GM18511 (cell line): ENCODE measurements at regions not wholly inside any gene's neighbourhood (a gene's known extent, or its start where the extent isn't known, plus 50 kb on each side); places are given as distances from the start of the nearest gene placed in this dataset.

Source experiments
- ATAC-seq: cut with Tn5 transposase; IDR thresholded peaks from one replicate; pipeline ENCODE4 v1.9.1; 2021; ENCODE audit warnings: mild to moderate bottlenecking, moderate library complexity; ENCODE audit not compliant: unreplicated experiment

GRCh38 chr22:48553694-48554308 lies 1273.9 kb downstream of the BRD1 start:
- no peak for ATAC-seq

- ATAC-seq, result no peak
Observed at GRCh38 chr22:48553119-48553518, 1274.6 kb downstream of the BRD1 start.

GRCh38 chr22:48551716-48552268 lies 1275.9 kb downstream of the BRD1 start:
- ATAC-seq, result no peak

- ATAC-seq, result no peak
Observed at GRCh38 chr22:48551061-48551460, 1276.6 kb downstream of the BRD1 start.

GRCh38 chr22:48548391-48548790 lies 1279.3 kb downstream of the BRD1 start:
- no peak for ATAC-seq

GRCh38 chr22:48547971-48548370 lies 1279.7 kb downstream of the BRD1 start:
- ATAC-seq, result no peak

- ATAC-seq, result no peak
Observed at GRCh38 chr22:48546653-48547424, 1280.8 kb downstream of the BRD1 start.

GRCh38 chr22:48545987-48546386 lies 1281.7 kb downstream of the BRD1 start:
- ATAC-seq, result no peak

- ATAC-seq, result no peak
Observed at GRCh38 chr22:48541401-48542098, 1286.1 kb downstream of the BRD1 start.

- no peak for ATAC-seq
Observed at GRCh38 chr22:48539261-48539660, 1288.4 kb downstream of the BRD1 start.

- ATAC-seq, result no peak
Observed at GRCh38 chr22:48538291-48538820, 1289.3 kb downstream of the BRD1 start.

GRCh38 chr22:48537343-48537680 lies 1290.4 kb downstream of the BRD1 start:
- no peak for ATAC-seq

- ATAC-seq, result no peak
Observed at GRCh38 chr22:48536541-48537342, 1290.9 kb downstream of the BRD1 start.

- ATAC-seq, result no peak
Observed at GRCh38 chr22:48535868-48536540, 1291.7 kb downstream of the BRD1 start.

- ATAC-seq, result no peak
Observed at GRCh38 chr22:48534395-48534958, 1293.2 kb downstream of the BRD1 start.

- ATAC-seq, result no peak
Observed at GRCh38 chr22:48532986-48533385, 1294.7 kb downstream of the BRD1 start.

- no peak for ATAC-seq
Observed at GRCh38 chr22:48531761-48532435, 1295.8 kb downstream of the BRD1 start.

- no peak for ATAC-seq
Observed at GRCh38 chr22:48531108-48531507, 1296.6 kb downstream of the BRD1 start.

GRCh38 chr22:48530666-48531065 lies 1297.0 kb downstream of the BRD1 start:
- no peak for ATAC-seq
